ENCODE measurements at regions not wholly inside any gene's neighbourhood (a gene's known extent, or its start where the extent isn't known, plus 50 kb on each side); places are given as distances from the start of the nearest gene placed in this dataset.

DNA sequence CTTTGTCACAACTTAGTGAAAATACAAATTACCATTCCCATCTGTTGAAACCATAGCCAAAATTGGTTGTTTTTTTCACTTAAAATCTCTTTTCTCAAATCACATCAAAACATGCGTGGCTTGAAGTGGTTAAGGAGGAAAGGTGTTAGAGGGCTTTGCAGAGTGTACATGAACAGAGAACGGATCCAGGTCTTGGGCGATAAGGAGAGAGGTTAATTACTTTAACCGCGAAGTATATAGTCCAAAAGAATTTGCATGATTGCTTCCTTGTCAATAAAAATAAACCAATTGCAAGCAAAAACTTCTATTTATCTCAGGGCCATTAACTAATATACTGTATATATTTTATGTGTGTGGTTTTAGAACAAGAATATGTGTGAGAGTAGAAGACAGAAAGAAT lies 813.9 kb upstream of the SORCS1 start:
- H3K9me3 ChIP-seq = no peaks in the 10 kb centered on the region
- H3K27ac ChIP-seq = no peak overlapping the region
- H3K27me3 ChIP-seq = no peaks in the 10 kb centered on the region
- TF ChIP-seq, protein P1, sequence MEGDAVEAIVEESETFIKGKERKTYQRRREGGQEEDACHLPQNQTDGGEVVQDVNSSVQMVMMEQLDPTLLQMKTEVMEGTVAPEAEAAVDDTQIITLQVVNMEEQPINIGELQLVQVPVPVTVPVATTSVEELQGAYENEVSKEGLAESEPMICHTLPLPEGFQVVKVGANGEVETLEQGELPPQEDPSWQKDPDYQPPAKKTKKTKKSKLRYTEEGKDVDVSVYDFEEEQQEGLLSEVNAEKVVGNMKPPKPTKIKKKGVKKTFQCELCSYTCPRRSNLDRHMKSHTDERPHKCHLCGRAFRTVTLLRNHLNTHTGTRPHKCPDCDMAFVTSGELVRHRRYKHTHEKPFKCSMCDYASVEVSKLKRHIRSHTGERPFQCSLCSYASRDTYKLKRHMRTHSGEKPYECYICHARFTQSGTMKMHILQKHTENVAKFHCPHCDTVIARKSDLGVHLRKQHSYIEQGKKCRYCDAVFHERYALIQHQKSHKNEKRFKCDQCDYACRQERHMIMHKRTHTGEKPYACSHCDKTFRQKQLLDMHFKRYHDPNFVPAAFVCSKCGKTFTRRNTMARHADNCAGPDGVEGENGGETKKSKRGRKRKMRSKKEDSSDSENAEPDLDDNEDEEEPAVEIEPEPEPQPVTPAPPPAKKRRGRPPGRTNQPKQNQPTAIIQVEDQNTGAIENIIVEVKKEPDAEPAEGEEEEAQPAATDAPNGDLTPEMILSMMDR (IDR thresholded peaks at IDR 0.05) = no peak
- H3K4me1 ChIP-seq (ENCODE audit: control insufficient read depth in 1 of 2, insufficient read depth in 1 of 2, low read depth in 1 of 2, low read length in 1 of 2) = no peaks in the 10 kb centered on the region
- H3K36me3 ChIP-seq = no peaks in the 10 kb centered on the region
- H3K4me3 ChIP-seq (ENCODE audit: low read depth in 1 of 2, low read length in 1 of 2) = no peak overlapping the region

DNA sequence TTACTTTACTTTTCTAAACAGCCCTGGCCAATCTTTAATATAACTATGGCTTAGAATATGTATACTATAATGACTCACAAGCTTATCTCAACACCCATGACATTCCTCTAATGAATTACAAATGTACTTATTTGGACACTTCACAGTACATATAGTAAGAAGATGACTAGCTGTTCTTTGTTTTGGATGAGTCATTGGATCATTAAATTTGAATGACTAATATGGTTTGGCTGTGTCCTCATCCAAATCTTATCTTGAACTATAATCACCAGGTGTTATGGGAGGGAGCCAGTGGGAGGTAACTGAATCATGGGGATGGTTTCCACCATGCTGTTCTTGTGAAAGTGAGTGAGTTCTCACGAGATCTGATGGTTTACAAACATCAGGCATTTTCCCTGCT lies 807.5 kb upstream of the SORCS1 start:
- no peak overlapping the region for H3K27ac ChIP-seq
- H3K4me1 ChIP-seq (ENCODE audit: control insufficient read depth in 1 of 2, insufficient read depth in 1 of 2, low read depth in 1 of 2, low read length in 1 of 2) = no peaks in the 10 kb centered on the region

DNA sequence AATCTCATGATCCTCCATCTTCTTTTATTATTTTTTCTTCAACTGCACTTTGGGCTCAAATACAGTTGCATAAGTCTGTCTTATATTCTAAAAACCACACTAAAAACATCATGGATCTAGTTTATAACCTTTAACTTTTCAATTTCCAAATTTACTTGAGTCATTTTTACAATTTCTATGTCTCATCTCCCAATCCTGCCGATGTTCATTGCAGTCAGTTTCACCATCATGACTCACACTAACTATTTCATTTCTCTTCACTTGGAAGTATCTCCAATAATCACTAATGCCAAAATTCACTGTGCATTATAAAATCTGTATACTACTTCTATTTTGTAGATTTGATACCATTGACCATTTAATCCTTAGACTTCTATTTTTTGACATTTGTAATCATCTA lies 806.9 kb upstream of the SORCS1 start:
- Histone ChIP-seq H3K36me3 (no peaks in the 10 kb centered on the region), H3K27me3 (no peaks in the 10 kb centered on the region), H3K4me3 (ENCODE audit: low read depth in 1 of 2, low read length in 1 of 2) (no peak overlapping the region), H3K27ac (no peak overlapping the region), H3K9me3 (no peaks in the 10 kb centered on the region), H3K4me1 (ENCODE audit: control insufficient read depth in 1 of 2, insufficient read depth in 1 of 2, low read depth in 1 of 2, low read length in 1 of 2) (no peaks in the 10 kb centered on the region)
- TF ChIP-seq, protein P1 (IDR thresholded peaks at IDR 0.05) = no peak

More for the DNA sequence above, 807.5 kb upstream of the SORCS1 start:
- no peaks in the 10 kb centered on the region for H3K36me3 ChIP-seq
- H3K27me3 ChIP-seq = no peaks in the 10 kb centered on the region
- TF ChIP-seq, protein P1 (IDR thresholded peaks at IDR 0.05) = no peak
- H3K4me3 ChIP-seq (ENCODE audit: low read depth in 1 of 2, low read length in 1 of 2) = no peak overlapping the region
- H3K9me3 ChIP-seq = no peaks in the 10 kb centered on the region

DNA sequence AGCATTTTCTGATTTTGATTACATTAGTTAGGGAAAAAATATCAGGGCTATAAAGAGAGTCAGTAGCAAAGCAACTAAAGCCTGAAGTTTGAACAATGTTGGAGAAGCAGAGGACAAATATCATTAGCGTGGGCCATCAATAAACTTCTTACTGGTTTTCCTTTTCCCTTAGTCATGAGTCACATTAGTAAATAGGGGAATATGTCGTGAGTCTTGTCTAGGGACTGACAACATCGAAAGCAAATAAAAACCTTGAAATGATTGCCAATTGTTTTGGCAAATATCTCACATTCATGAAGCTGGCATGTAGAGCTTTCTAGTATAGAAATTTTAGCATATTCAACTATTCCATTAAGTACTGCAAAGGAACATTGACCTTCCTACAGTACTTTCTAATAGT lies 806.0 kb upstream of the SORCS1 start:
- H3K4me3 ChIP-seq (ENCODE audit: low read depth in 1 of 2, low read length in 1 of 2) = no peak overlapping the region
- no peaks in the 10 kb centered on the region for H3K4me1 ChIP-seq (ENCODE audit: control insufficient read depth in 1 of 2, insufficient read depth in 1 of 2, low read depth in 1 of 2, low read length in 1 of 2)
- no peaks in the 10 kb centered on the region for H3K9me3 ChIP-seq
- H3K27me3 ChIP-seq = no peaks in the 10 kb centered on the region
- H3K27ac ChIP-seq = no peak overlapping the region
- TF ChIP-seq, protein P1 (IDR thresholded peaks at IDR 0.05) = no peak
- no peaks in the 10 kb centered on the region for H3K36me3 ChIP-seq

DNA sequence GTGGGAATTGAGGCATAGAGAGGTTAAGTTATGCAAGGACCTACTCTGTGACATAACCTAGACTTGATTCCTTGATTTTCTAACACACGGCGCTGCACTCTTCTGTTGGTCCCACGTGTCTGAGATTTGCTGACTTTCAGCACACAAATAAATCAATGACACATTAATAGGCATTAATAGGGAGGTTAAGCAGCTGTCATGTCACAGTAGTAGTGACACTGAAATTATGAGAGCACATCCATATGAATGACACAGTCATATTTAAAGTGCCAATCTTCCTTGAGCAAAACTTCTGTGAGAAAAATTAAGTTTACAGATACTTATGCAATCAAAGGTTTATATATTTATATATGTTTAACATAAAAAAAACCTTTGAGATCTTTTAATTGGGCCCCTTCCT lies 805.4 kb upstream of the SORCS1 start:
- no peak overlapping the region for H3K4me3 ChIP-seq (ENCODE audit: low read depth in 1 of 2, low read length in 1 of 2)
- no peaks in the 10 kb centered on the region for H3K9me3 ChIP-seq
- TF ChIP-seq, protein P1 (IDR thresholded peaks at IDR 0.05) = no peak
- H3K4me1 ChIP-seq (ENCODE audit: control insufficient read depth in 1 of 2, insufficient read depth in 1 of 2, low read depth in 1 of 2, low read length in 1 of 2) = no peaks in the 10 kb centered on the region
- H3K27ac ChIP-seq = no peak overlapping the region
- H3K36me3 ChIP-seq = no peaks in the 10 kb centered on the region
- no peaks in the 10 kb centered on the region for H3K27me3 ChIP-seq

DNA sequence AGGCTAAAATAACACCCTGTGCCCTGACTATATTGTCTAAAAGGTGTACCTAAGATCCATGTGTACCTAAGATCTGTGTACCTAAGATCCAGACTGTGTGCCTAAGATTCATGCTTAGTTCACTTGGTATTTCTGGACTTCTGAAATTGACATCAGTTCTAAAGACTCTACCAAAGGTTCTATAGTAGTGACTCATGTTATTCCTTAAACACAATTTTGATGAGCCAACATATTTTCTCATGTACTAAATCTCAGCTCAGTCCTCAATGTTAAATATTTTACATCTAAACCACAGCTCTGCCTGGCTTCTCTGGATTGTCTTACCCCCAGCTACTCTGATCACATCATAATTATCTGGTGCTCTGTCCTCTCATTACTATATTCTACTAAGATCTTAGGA lies 802.3 kb upstream of the SORCS1 start:
- TF ChIP-seq, protein P1 (IDR thresholded peaks at IDR 0.05) = no peak
- H3K36me3 ChIP-seq = no peaks in the 10 kb centered on the region
- no peaks in the 10 kb centered on the region for H3K27me3 ChIP-seq
- no peaks in the 10 kb centered on the region for H3K9me3 ChIP-seq
- no peak overlapping the region for H3K4me3 ChIP-seq (ENCODE audit: low read depth in 1 of 2, low read length in 1 of 2)
- H3K4me1 ChIP-seq (ENCODE audit: control insufficient read depth in 1 of 2, insufficient read depth in 1 of 2, low read depth in 1 of 2, low read length in 1 of 2) = no peaks in the 10 kb centered on the region
- no peak overlapping the region for H3K27ac ChIP-seq
